ENCODE measurements at regions not wholly inside any gene's neighbourhood (a gene's known extent, or its start where the extent isn't known, plus 50 kb on each side); places are given as distances from the start of the nearest gene placed in this dataset.

DNA sequence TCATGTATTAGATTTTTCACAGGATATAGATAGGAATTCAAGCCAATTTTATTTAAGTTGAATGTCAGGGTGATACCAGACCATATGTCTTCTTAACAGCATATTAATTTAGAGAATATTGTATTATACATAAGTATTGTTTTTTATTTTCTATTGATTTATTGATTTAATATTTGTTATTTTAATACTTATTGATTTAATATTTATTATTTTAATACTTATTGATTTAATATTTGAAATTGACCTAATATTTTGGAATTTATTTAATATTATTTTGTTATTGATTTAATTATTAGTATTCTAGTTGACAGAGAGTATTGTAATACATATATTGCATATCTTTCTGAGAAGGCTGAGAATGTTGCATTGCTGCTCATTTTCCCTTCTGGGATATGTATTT is 1411.8 kb upstream of the ACO1 start:
- H2BK20ac ChIP-seq (ENCODE audit: low read length) = no peak overlapping the region
- DNase-seq (ENCODE audit: low read depth in 1 of 2, low spot score in 2 of 2) (no peak), FAIRE-seq (no peak)
- no peak overlapping the region for H2BK12ac ChIP-seq (ENCODE audit: low read depth, low read length)
- H4K20me1 ChIP-seq (replicated peaks in 1 of 2; ENCODE audit: control insufficient read depth in 1 of 2, insufficient read depth in 2 of 2, low read length in 2 of 2) = no peaks in the 10 kb centered on the region
- H2BK5ac ChIP-seq (ENCODE audit: low read depth, low read length) = no peak overlapping the region
- no peak overlapping the region for H3K27ac ChIP-seq (ENCODE audit: low read depth, low read length)
- no peak overlapping the region for H4K5ac ChIP-seq (ENCODE audit: insufficient read length, low read depth, low read length)
- H2BK15ac ChIP-seq (ENCODE audit: low read length) = no peak overlapping the region
- no peak overlapping the region for H2BK120ac ChIP-seq (replicated peaks; ENCODE audit: low read depth, low read length)
- H3K23me2 ChIP-seq (ENCODE audit: low read depth, low read length) = no peaks in the 10 kb centered on the region; the same call in 1 of the 2 replicates
- no peaks in the 10 kb centered on the region for H3K9me3 ChIP-seq (ENCODE audit: insufficient read depth in 2 of 2, low read depth in 1 of 2, low read length in 1 of 2)
- H2AFZ ChIP-seq (ENCODE audit: low read length) = no peak overlapping the region
- H3K14ac ChIP-seq (ENCODE audit: insufficient read length) = no peak overlapping the region
- no peak overlapping the region for H2AK5ac ChIP-seq (ENCODE audit: low read depth, low read length)
- H3K27me3 ChIP-seq (replicated peaks in 1 of 4; ENCODE audit: control insufficient read depth in 3 of 4, extremely low read depth in 1 of 4, insufficient read depth in 3 of 4, low read length in 3 of 4) = no peaks in the 10 kb centered on the region
- ChIA-PET POLR2A (ENCODE audit: partially characterized antibody) (no interaction called here), CTCF (ENCODE audit: partially characterized antibody) (no interaction called here)
- H3K9ac ChIP-seq (replicated peaks in 1 of 4; ENCODE audit: extremely low read depth in 1 of 4, low read depth in 3 of 4, low read length in 3 of 4) = no peak overlapping the region
- H3K36me3 ChIP-seq (ENCODE audit: control insufficient read depth in 2 of 4, insufficient read depth in 4 of 4, low read length in 3 of 4) = no peaks in the 10 kb centered on the region
- no peak overlapping the region for H3K4me3 ChIP-seq (ENCODE audit: extremely low read depth in 1 of 4, insufficient read depth in 2 of 4, low read depth in 3 of 4, low read length in 4 of 4)
- H4K8ac ChIP-seq (ENCODE audit: extremely low read depth, insufficient read depth, low read length) = no peak overlapping the region
- no peak overlapping the region for H3K4me2 ChIP-seq (ENCODE audit: insufficient read depth in 1 of 2, low read depth in 2 of 2, low read length in 2 of 2)
- H4K91ac ChIP-seq (replicated peaks; ENCODE audit: insufficient read length, low read length) = no peak overlapping the region
- H3K18ac ChIP-seq (ENCODE audit: extremely low read depth, low read length) = no peak overlapping the region
- peaks cover 0 to 3% (median 0%) of the 10 kb centered on the region in 4 experiments; a peak in 1 of 7 replicates for H3K4me1 ChIP-seq (replicated peaks in 1 of 4; ENCODE audit: control insufficient read depth in 3 of 4, insufficient read depth in 4 of 4, low read length in 3 of 4)
- H3K4ac ChIP-seq (replicated peaks; ENCODE audit: insufficient read length, low read depth, low read length) = no peak overlapping the region
- no peak overlapping the region for H3K56ac ChIP-seq (replicated peaks; ENCODE audit: insufficient read length, low read depth, low read length)
- no peaks in the 10 kb centered on the region for H3K79me1 ChIP-seq (ENCODE audit: low read depth, low read length)
- TF ChIP-seq SRF (IDR thresholded peaks at IDR 0.05; ENCODE audit: low read depth, low read length) (no peak), CEBPB (IDR thresholded peaks at IDR 0.05; ENCODE audit: low read depth, low read length) (no peak), ZNF274 (IDR thresholded peaks at IDR 0.05; ENCODE audit: borderline replicate concordance, extremely low read depth, low read length) (no peak), GABPA (IDR thresholded peaks at IDR 0.05; ENCODE audit: borderline replicate concordance, insufficient read depth, low read length) (no peak)
- TF ChIP-seq, protein P1, sequence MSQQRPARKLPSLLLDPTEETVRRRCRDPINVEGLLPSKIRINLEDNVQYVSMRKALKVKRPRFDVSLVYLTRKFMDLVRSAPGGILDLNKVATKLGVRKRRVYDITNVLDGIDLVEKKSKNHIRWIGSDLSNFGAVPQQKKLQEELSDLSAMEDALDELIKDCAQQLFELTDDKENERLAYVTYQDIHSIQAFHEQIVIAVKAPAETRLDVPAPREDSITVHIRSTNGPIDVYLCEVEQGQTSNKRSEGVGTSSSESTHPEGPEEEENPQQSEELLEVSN (IDR thresholded peaks at IDR 0.05) = no peak
- no peak overlapping the region for H3K23ac ChIP-seq (ENCODE audit: insufficient read length)
- no peaks in the 10 kb centered on the region for H3K79me2 ChIP-seq (ENCODE audit: control insufficient read depth in 1 of 2, insufficient read depth in 2 of 2, low read length in 2 of 2)
